ENCODE measurements at regions not wholly inside any gene's neighbourhood (a gene's known extent, or its start where the extent isn't known, plus 50 kb on each side); places are given as distances from the start of the nearest gene placed in this dataset.

GRCh38 chr3:127134887-127135240 lies 58.1 kb upstream of the PRR23E start:
- TF ChIP-seq CEBPZ (IDR thresholded peaks at IDR 0.05; ENCODE audit: low read length) (no peak), SATB2 (CRISPR knock-in tag; IDR thresholded peaks at IDR 0.05) (no peak), RAD21 (CRISPR knock-in tag; IDR thresholded peaks at IDR 0.05) (no peak)
